Stimulated activated memory B cell treated with anti-CD40 and anti-IgM and Interleukin-4, amounts not matched to agents 10 μg/mL and 1 μg/mL and 100 μg/mL, for 72 hours (primary cell): ENCODE measurements at regions not wholly inside any gene's neighbourhood (a gene's known extent, or its start where the extent isn't known, plus 50 kb on each side); places are given as distances from the start of the nearest gene placed in this dataset.

Experiments
- ATAC-seq: fragments of 150-1000 bp; cut with Tn5 transposase; 2 replicates; pipeline ENCODE4 v1.10.0; 2021
- H3K27ac Mint-ChIP-seq: one replicate; pipeline ENCODE4 v1.8.0; 2022; ENCODE audit warnings: mild to moderate bottlenecking, mixed read lengths
- H3K27me3 Mint-ChIP-seq: one replicate; pipeline ENCODE4 v1.8.0; 2022; ENCODE audit warnings: mixed read lengths
- H3K36me3 Mint-ChIP-seq: one replicate; pipeline ENCODE4 v1.8.0; 2022; ENCODE audit warnings: mixed read lengths
- H3K4me1 Mint-ChIP-seq: one replicate; pipeline ENCODE4 v1.8.0; 2022; ENCODE audit warnings: mixed read lengths
- H3K4me3 Mint-ChIP-seq: one replicate; pipeline ENCODE4 v1.8.0; 2022; ENCODE audit warnings: mild to moderate bottlenecking, moderate library complexity, mixed read lengths
- H3K9me3 Mint-ChIP-seq: one replicate; pipeline ENCODE4 v1.8.0; 2022; ENCODE audit warnings: mixed read lengths

- no peaks in the 10 kb centered on the region for H3K4me1 Mint-ChIP-seq
- peaks cover 3% of the 10 kb centered on the region for H3K36me3 Mint-ChIP-seq
- peaks cover 13% of the 10 kb centered on the region for H3K27me3 Mint-ChIP-seq
- H3K27ac Mint-ChIP-seq = no peak overlapping the region
- H3K4me3 Mint-ChIP-seq = no peak overlapping the region
- no peak for ATAC-seq
- peaks cover 7% of the 10 kb centered on the region for H3K9me3 Mint-ChIP-seq
Observed at GRCh38 chr15:81987628-81988027, 58.2 kb downstream of the MEX3B start.

- no peaks in the 10 kb centered on the region for H3K4me1 Mint-ChIP-seq
- H3K27ac Mint-ChIP-seq = no peak overlapping the region
- H3K36me3 Mint-ChIP-seq = no peaks in the 10 kb centered on the region
- no peak overlapping the region for H3K4me3 Mint-ChIP-seq
- no peak for ATAC-seq
- peaks cover 12% of the 10 kb centered on the region for H3K27me3 Mint-ChIP-seq
- H3K9me3 Mint-ChIP-seq = peaks cover 5% of the 10 kb centered on the region
Observed at GRCh38 chr15:81983497-81983896, 62.3 kb downstream of the MEX3B start.

- Mint-ChIP-seq H3K36me3 (no peaks in the 10 kb centered on the region), H3K4me1 (no peaks in the 10 kb centered on the region), H3K27ac (no peak overlapping the region), H3K4me3 (no peak overlapping the region), H3K27me3 (peaks cover 5% of the 10 kb centered on the region), H3K9me3 (peaks cover 12% of the 10 kb centered on the region)
- no peak for ATAC-seq
Observed at GRCh38 chr15:81982808-81983207, 63.0 kb downstream of the MEX3B start.

- H3K9me3 Mint-ChIP-seq = peaks cover 11% of the 10 kb centered on the region
- H3K4me3 Mint-ChIP-seq = no peak overlapping the region
- H3K36me3 Mint-ChIP-seq = no peaks in the 10 kb centered on the region
- no peak overlapping the region for H3K27ac Mint-ChIP-seq
- H3K4me1 Mint-ChIP-seq = no peaks in the 10 kb centered on the region
- no peaks in the 10 kb centered on the region for H3K27me3 Mint-ChIP-seq
- ATAC-seq = no peak
Observed at GRCh38 chr15:81981908-81982307, 63.9 kb downstream of the MEX3B start.

- Mint-ChIP-seq H3K4me1 (no peaks in the 10 kb centered on the region), H3K27ac (no peak overlapping the region), H3K27me3 (no peaks in the 10 kb centered on the region), H3K36me3 (no peaks in the 10 kb centered on the region), H3K9me3 (peaks cover 26% of the 10 kb centered on the region), H3K4me3 (no peak overlapping the region)
- ATAC-seq = no peak
Observed at GRCh38 chr15:81977464-81977863, 68.4 kb downstream of the MEX3B start.

- H3K4me3 Mint-ChIP-seq = no peak overlapping the region
- H3K27ac Mint-ChIP-seq = no peak overlapping the region
- no peaks in the 10 kb centered on the region for H3K4me1 Mint-ChIP-seq
Observed at GRCh38 chr15:81968691-81969090, 77.1 kb downstream of the MEX3B start.

GRCh38 chr15:81966631-81967030 lies 79.2 kb downstream of the MEX3B start:
- no peaks in the 10 kb centered on the region for H3K4me1 Mint-ChIP-seq
- H3K27me3 Mint-ChIP-seq = peaks cover 18% of the 10 kb centered on the region
- no peak overlapping the region for H3K4me3 Mint-ChIP-seq
- no peaks in the 10 kb centered on the region for H3K36me3 Mint-ChIP-seq
- no peak overlapping the region for H3K27ac Mint-ChIP-seq
- ATAC-seq = no peak
- H3K9me3 Mint-ChIP-seq = peaks cover 3% of the 10 kb centered on the region

More at GRCh38 chr15:81968691-81969090, 77.1 kb downstream of the MEX3B start:
- Mint-ChIP-seq H3K36me3 (no peaks in the 10 kb centered on the region), H3K27me3 (peaks cover 9% of the 10 kb centered on the region), H3K9me3 (peaks cover 12% of the 10 kb centered on the region)
- ATAC-seq = no peak

- H3K9me3 Mint-ChIP-seq = peaks cover 3% of the 10 kb centered on the region
- no peak for ATAC-seq
- H3K27me3 Mint-ChIP-seq = peaks cover 18% of the 10 kb centered on the region
- no peaks in the 10 kb centered on the region for H3K36me3 Mint-ChIP-seq
- no peaks in the 10 kb centered on the region for H3K4me1 Mint-ChIP-seq
- no peak overlapping the region for H3K4me3 Mint-ChIP-seq
- H3K27ac Mint-ChIP-seq = no peak overlapping the region
Observed at GRCh38 chr15:81962482-81962881, 83.3 kb downstream of the MEX3B start.

- no peaks in the 10 kb centered on the region for H3K36me3 Mint-ChIP-seq
- no peak overlapping the region for H3K4me3 Mint-ChIP-seq
- no peak for ATAC-seq
- H3K27me3 Mint-ChIP-seq = peaks cover 9% of the 10 kb centered on the region
- no peak overlapping the region for H3K27ac Mint-ChIP-seq
- no peaks in the 10 kb centered on the region for H3K4me1 Mint-ChIP-seq
- H3K9me3 Mint-ChIP-seq = no peaks in the 10 kb centered on the region
Observed at GRCh38 chr15:81959196-81959595, 86.6 kb downstream of the MEX3B start.

- Mint-ChIP-seq H3K4me1 (no peaks in the 10 kb centered on the region), H3K4me3 (no peak overlapping the region), H3K9me3 (no peaks in the 10 kb centered on the region), H3K27me3 (peaks cover 17% of the 10 kb centered on the region), H3K36me3 (no peaks in the 10 kb centered on the region), H3K27ac (no peak overlapping the region)
- no peak for ATAC-seq
Observed at GRCh38 chr15:81957698-81958097, 88.1 kb downstream of the MEX3B start.

GRCh38 chr15:81955382-81956062 lies 90.3 kb downstream of the MEX3B start:
- ATAC-seq = no peak
- Mint-ChIP-seq H3K4me1 (no peaks in the 10 kb centered on the region), H3K27ac (no peak overlapping the region), H3K36me3 (no peaks in the 10 kb centered on the region), H3K27me3 (peaks cover 25% of the 10 kb centered on the region), H3K4me3 (no peak overlapping the region), H3K9me3 (no peaks in the 10 kb centered on the region)

- no peak for ATAC-seq
- no peaks in the 10 kb centered on the region for H3K9me3 Mint-ChIP-seq
- H3K27me3 Mint-ChIP-seq = peaks cover 25% of the 10 kb centered on the region
- no peaks in the 10 kb centered on the region for H3K4me1 Mint-ChIP-seq
- H3K27ac Mint-ChIP-seq = no peak overlapping the region
- no peaks in the 10 kb centered on the region for H3K36me3 Mint-ChIP-seq
- H3K4me3 Mint-ChIP-seq = no peak overlapping the region
Observed at GRCh38 chr15:81954158-81954783, 91.5 kb downstream of the MEX3B start.

GRCh38 chr15:81950841-81951414 lies 94.9 kb downstream of the MEX3B start:
- Mint-ChIP-seq H3K4me3 (no peak overlapping the region), H3K36me3 (no peaks in the 10 kb centered on the region), H3K27me3 (peaks cover 25% of the 10 kb centered on the region), H3K9me3 (no peaks in the 10 kb centered on the region), H3K4me1 (no peaks in the 10 kb centered on the region), H3K27ac (no peak overlapping the region)
- no peak for ATAC-seq

GRCh38 chr15:81948751-81949150 lies 97.1 kb downstream of the MEX3B start:
- Mint-ChIP-seq H3K27me3 (peaks cover 23% of the 10 kb centered on the region), H3K9me3 (no peaks in the 10 kb centered on the region), H3K4me1 (no peaks in the 10 kb centered on the region), H3K36me3 (no peaks in the 10 kb centered on the region), H3K4me3 (no peak overlapping the region), H3K27ac (no peak overlapping the region)
- peak; percentile 74 for ATAC-seq

GRCh38 chr15:81948222-81948621 lies 97.6 kb downstream of the MEX3B start:
- no peak overlapping the region for H3K27ac Mint-ChIP-seq
- no peaks in the 10 kb centered on the region for H3K4me1 Mint-ChIP-seq
- peaks cover 17% of the 10 kb centered on the region for H3K27me3 Mint-ChIP-seq
- ATAC-seq = no peak
- H3K9me3 Mint-ChIP-seq = no peaks in the 10 kb centered on the region
- H3K4me3 Mint-ChIP-seq = no peak overlapping the region
- H3K36me3 Mint-ChIP-seq = no peaks in the 10 kb centered on the region

GRCh38 chr15:81947548-81947947 lies 98.3 kb downstream of the MEX3B start:
- no peak overlapping the region for H3K27ac Mint-ChIP-seq
- no peaks in the 10 kb centered on the region for H3K36me3 Mint-ChIP-seq
- H3K27me3 Mint-ChIP-seq = peaks cover 11% of the 10 kb centered on the region
- ATAC-seq = no peak
- H3K4me3 Mint-ChIP-seq = no peak overlapping the region
- no peaks in the 10 kb centered on the region for H3K9me3 Mint-ChIP-seq
- H3K4me1 Mint-ChIP-seq = no peaks in the 10 kb centered on the region
